Activated CD4-positive, alpha-beta memory T cell treated with anti-CD3 and anti-CD28 coated beads for 36 hours (primary cell): ENCODE measurements at regions not wholly inside any gene's neighbourhood (a gene's known extent, or its start where the extent isn't known, plus 50 kb on each side); places are given as distances from the start of the nearest gene placed in this dataset.

ENCODE experiments used
- CTCF ChIA-PET: fragments of 350-600 bp; sonication (Branson Sonifier 250); formaldehyde crosslinking; loops from one replicate; lab custom pipeline; 2021; ENCODE audit warnings: antibody characterized with exemption, inconsistent platforms; lab: Charles Lee
- POLR2A ChIA-PET: fragments of 350-600 bp; sonication (Branson Sonifier 250); formaldehyde crosslinking; loops from one replicate; lab custom pipeline; 2021; ENCODE audit warnings: antibody characterized with exemption; lab: Charles Lee
- DNase-seq: peaks from one replicate; pipeline ENCODE4 v3.0.0-alpha.2; 2020
- H3K27ac Mint-ChIP-seq: one replicate; pipeline ENCODE4 v1.8.0; 2021; ENCODE audit warnings: mixed read lengths
- H3K27me3 Mint-ChIP-seq: one replicate; pipeline ENCODE4 v1.8.0; 2021; ENCODE audit warnings: mixed read lengths
- H3K36me3 Mint-ChIP-seq: one replicate; pipeline ENCODE4 v1.8.0; 2021; ENCODE audit warnings: mixed read lengths
- H3K4me1 Mint-ChIP-seq: one replicate; pipeline ENCODE4 v1.8.0; 2021; ENCODE audit warnings: low read depth, mixed read lengths
- H3K4me3 Mint-ChIP-seq: one replicate; pipeline ENCODE4 v1.8.0; 2021; ENCODE audit warnings: mild to moderate bottlenecking, mixed read lengths
- H3K9me3 Mint-ChIP-seq: one replicate; pipeline ENCODE4 v1.8.0; 2021; ENCODE audit warnings: mixed read lengths
- intact Hi-C: fragments of 100-400 bp; cut with micrococcal nuclease; formaldehyde crosslinking; loops from one replicate; pipeline ENCODE4 v1.15.1; 2023

DNA sequence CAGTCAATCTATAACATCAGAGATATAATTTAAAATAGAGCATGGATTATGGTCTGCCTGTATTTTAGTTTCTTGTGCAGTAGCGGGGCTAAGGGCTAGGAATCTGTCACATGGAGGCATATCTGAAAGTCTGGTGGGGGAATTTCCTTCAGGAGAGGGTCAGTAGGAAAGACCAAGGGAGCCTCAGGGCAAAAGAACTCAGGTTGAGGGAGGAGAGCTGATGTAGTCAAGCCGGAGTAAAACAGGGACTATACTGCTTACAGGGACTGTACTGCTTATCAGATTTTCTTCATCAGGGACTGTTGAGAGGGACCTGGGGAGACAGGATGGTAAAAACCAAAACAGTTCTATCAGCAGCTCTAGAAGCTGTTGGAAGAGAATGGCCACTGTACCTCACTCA is 82.0 kb upstream of the CPM start:
- Mint-ChIP-seq H3K36me3 (no peaks in the 10 kb centered on the region), H3K4me3 (no peak overlapping the region), H3K9me3 (no peaks in the 10 kb centered on the region), H3K27ac (no peak overlapping the region), H3K4me1 (no peaks in the 10 kb centered on the region), H3K27me3 (peaks cover 6% of the 10 kb centered on the region)
- intact Hi-C loops = no loop called here
- CTCF ChIA-PET = interaction anchor here (1.1 kb wide), 1 partner anchor 8 kb away, joined by 4 read pairs; no protein-coding TSS in a partner anchor
- DNase-seq = no peak
- POLR2A ChIA-PET = no interaction called here

DNA sequence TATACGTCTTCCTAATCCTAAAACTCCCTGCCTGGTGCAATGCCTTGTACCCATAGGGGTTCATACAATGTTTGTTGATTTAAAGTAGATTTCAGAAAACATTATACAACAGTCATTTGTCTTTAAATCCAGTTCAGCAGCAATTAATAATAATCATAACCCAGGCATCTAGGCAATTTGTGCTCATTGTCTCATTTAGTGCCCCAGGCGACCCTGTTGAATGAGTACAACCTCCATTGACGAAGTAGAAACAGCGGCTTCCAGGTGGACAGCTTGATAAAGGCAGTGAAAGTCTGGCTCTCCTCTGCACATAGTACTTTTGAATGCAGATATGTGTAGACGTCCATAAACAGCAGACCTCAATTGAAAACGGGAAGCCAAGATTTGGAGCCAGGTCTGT is 82.9 kb upstream of the CPM start:
- Mint-ChIP-seq H3K27me3 (peaks cover 7% of the 10 kb centered on the region), H3K9me3 (no peaks in the 10 kb centered on the region), H3K4me1 (no peaks in the 10 kb centered on the region), H3K4me3 (no peak overlapping the region), H3K36me3 (no peaks in the 10 kb centered on the region), H3K27ac (no peak overlapping the region)
- intact Hi-C loops = no loop called here
- DNase-seq = no peak
- CTCF ChIA-PET = interaction anchor here (1.1 to 1.5 kb wide), 2 partner anchors 8 to 54 kb away, joined by 4 to 5 read pairs; no protein-coding TSS in a partner anchor
- POLR2A ChIA-PET = no interaction called here

DNA sequence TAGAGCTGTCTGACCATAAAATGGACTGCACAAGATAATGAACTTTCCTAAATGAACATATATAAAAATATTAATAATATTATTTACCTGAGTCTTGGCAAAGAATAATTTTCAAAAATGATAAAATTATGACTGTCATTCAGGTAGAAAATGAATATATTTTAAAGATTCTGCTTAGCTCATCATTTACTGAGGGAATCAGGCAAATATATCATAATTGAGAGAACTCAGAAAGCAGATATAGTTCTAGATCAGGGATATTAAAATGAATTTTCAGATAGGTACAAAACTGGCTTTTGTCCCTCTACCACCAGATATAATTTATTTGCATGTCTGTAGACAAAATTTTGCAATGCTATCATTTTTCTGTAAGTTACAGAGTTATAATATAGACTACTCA is 86.1 kb upstream of the CPM start:
- Mint-ChIP-seq H3K9me3 (no peaks in the 10 kb centered on the region), H3K36me3 (no peaks in the 10 kb centered on the region), H3K4me1 (no peaks in the 10 kb centered on the region), H3K4me3 (no peak overlapping the region), H3K27ac (no peak overlapping the region), H3K27me3 (peaks cover 5% of the 10 kb centered on the region)
- intact Hi-C loops = no loop called here
- ChIA-PET POLR2A (no interaction called here), CTCF (no interaction called here)
- DNase-seq = no peak

DNA sequence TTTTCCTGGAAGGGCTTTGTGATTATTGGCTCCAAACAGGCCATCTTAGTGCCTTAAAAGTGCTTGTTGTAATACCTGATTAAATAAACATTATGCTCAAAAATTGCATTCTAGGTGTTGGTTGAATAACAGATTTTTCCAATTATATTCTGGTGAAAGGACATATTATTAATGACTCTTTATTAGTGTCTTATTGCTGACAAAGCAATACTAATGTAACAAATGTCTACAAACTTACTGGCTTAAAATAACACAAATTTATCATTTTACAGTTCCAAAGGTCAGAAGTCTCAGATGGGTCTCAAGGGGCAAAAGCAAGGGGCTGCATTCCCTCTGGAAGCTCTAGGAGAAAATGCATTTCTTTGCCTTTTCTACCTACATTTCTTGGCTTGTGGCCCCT is 86.9 kb upstream of the CPM start:
- H3K4me1 Mint-ChIP-seq = no peaks in the 10 kb centered on the region

DNA sequence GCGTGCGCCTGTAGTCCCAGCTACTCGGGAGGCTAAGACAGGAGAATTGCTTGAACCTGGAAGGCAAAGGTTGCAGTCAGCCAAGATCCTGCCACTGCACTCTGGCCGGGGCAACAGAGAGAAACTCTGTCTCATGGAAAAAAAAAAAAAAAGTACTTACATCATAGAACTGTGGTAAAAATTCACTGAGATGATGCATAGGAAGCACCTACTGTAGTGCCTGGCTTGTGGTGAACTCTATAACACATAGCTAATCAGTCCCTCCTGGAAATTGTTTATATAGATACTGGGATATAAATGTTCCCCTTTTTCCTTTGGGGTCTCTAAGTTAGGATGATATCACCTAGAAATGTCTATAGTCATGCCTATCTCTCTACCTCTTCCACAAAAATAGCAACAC is 89.7 kb upstream of the CPM start:
- H3K4me1 Mint-ChIP-seq = no peaks in the 10 kb centered on the region
- peaks cover 7% of the 10 kb centered on the region for H3K27me3 Mint-ChIP-seq
- no peak overlapping the region for H3K4me3 Mint-ChIP-seq
- H3K9me3 Mint-ChIP-seq = no peaks in the 10 kb centered on the region
- ChIA-PET POLR2A (no interaction called here), CTCF (no interaction called here)
- no peaks in the 10 kb centered on the region for H3K36me3 Mint-ChIP-seq
- DNase-seq = no peak
- intact Hi-C loops = no loop called here
- H3K27ac Mint-ChIP-seq = no peak overlapping the region

More for the DNA sequence above, 86.9 kb upstream of the CPM start:
- DNase-seq = no peak
- Mint-ChIP-seq H3K9me3 (no peaks in the 10 kb centered on the region), H3K27me3 (peaks cover 5% of the 10 kb centered on the region), H3K27ac (no peak overlapping the region), H3K36me3 (no peaks in the 10 kb centered on the region), H3K4me3 (no peak overlapping the region)
- intact Hi-C loops = no loop called here
- ChIA-PET CTCF (no interaction called here), POLR2A (no interaction called here)

DNA sequence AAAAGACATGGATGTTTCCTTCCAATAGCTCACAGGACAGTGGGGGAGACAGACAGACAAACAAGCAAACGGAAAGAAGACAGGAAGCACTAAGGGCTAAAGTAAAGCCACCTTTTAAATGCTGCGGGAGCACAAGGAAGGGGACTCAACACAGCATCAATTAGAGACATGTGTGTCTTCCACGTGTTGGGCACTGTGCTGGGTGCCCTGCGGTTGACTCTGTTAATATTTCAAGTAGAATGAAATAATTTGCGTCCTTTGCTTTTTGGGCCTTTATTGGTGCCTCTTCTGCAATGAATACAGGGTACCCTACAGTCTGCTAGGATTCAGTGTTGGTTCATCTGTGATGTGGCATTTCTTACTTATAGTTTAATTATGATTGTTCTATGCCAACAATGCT is 90.9 kb upstream of the CPM start:
- POLR2A ChIA-PET = no interaction called here
- no peaks in the 10 kb centered on the region for H3K9me3 Mint-ChIP-seq
- no peaks in the 10 kb centered on the region for H3K4me1 Mint-ChIP-seq
- H3K27ac Mint-ChIP-seq = no peak overlapping the region
- H3K36me3 Mint-ChIP-seq = no peaks in the 10 kb centered on the region
- DNase-seq = no peak
- intact Hi-C loops = no loop called here
- H3K4me3 Mint-ChIP-seq = no peak overlapping the region
- peaks cover 7% of the 10 kb centered on the region for H3K27me3 Mint-ChIP-seq
- CTCF ChIA-PET = interaction anchor here (0.9 kb wide), 1 partner anchor 9 kb away, joined by 4 read pairs; no protein-coding TSS in a partner anchor

DNA sequence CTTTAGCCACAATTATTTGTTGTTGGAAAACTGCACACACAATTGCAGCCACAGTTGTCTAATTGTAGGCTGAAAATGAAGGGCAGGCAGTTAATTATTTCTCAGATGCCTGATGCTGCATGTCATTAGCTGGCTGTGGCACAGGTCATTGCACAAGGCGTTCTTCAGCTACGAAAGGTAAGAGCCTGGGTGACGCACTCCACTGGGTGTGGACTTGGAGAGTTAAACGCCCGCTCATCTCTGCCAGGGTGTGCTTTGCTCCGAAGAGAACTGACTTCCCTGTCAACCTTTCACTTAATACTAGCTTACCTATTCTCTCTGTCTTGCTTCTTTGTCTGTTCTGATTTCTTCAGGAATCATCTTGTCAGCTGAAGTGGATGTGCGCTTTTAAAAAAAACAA is 91.4 kb upstream of the CPM start:
- Mint-ChIP-seq H3K9me3 (no peaks in the 10 kb centered on the region), H3K4me1 (no peaks in the 10 kb centered on the region), H3K36me3 (no peaks in the 10 kb centered on the region), H3K27ac (no peak overlapping the region), H3K27me3 (peaks cover 7% of the 10 kb centered on the region), H3K4me3 (no peak overlapping the region)
- ChIA-PET CTCF (no interaction called here), POLR2A (no interaction called here)
- intact Hi-C loops = no loop called here
- DNase-seq = no peak

DNA sequence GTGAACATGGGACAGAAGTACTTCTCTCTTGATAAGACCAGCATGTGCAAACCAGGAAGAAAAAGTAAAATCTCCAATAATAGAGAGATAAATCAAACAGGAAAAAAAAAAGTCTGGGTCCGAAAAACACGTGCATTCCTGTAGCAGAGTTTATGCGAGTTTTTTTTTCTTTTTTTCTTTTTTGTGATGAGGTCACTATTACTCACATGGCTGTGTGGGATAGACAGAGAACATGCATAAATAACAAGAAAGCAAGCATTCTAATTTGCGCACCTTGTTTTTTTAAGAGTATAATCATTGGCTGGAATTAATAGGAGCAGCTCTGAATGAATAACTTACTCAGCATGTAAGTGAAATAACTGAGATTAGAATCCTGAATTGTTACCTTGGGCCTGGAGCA is 91.9 kb upstream of the CPM start:
- CTCF ChIA-PET = no interaction called here
- POLR2A ChIA-PET = no interaction called here
- H3K9me3 Mint-ChIP-seq = no peaks in the 10 kb centered on the region

DNA sequence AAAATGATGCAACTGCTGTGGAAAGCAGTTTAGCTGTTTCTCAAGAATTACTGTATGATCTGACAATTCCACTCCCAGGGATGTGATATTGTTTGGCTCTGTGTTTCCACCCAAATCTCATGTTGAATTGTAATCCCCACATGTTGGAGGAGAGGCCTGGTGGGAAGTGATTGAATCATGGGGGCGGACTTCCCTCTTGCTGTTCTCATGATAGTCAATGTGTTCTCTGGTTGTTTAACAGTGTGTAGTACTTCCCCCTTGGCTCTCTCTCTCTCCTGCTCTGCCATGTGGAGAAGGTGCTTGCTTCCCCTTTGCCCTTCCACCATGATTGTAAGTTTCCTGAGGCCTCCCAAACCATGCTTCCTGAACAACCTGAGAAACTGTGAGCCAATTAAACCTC is 93.4 kb upstream of the CPM start:
- intact Hi-C loops = no loop called here
- H3K27me3 Mint-ChIP-seq = peaks cover 3% of the 10 kb centered on the region
- CTCF ChIA-PET = no interaction called here
- H3K4me3 Mint-ChIP-seq = no peak overlapping the region
- no peaks in the 10 kb centered on the region for H3K36me3 Mint-ChIP-seq
- no peaks in the 10 kb centered on the region for H3K4me1 Mint-ChIP-seq
- no peaks in the 10 kb centered on the region for H3K9me3 Mint-ChIP-seq
- H3K27ac Mint-ChIP-seq = no peak overlapping the region
- no peak for DNase-seq
- POLR2A ChIA-PET = no interaction called here

More for the DNA sequence above, 91.9 kb upstream of the CPM start:
- H3K4me1 Mint-ChIP-seq = no peaks in the 10 kb centered on the region
- no peak overlapping the region for H3K4me3 Mint-ChIP-seq
- intact Hi-C loops = no loop called here
- H3K27me3 Mint-ChIP-seq = peaks cover 7% of the 10 kb centered on the region
- no peak for DNase-seq
- H3K36me3 Mint-ChIP-seq = no peaks in the 10 kb centered on the region
- H3K27ac Mint-ChIP-seq = no peak overlapping the region

DNA sequence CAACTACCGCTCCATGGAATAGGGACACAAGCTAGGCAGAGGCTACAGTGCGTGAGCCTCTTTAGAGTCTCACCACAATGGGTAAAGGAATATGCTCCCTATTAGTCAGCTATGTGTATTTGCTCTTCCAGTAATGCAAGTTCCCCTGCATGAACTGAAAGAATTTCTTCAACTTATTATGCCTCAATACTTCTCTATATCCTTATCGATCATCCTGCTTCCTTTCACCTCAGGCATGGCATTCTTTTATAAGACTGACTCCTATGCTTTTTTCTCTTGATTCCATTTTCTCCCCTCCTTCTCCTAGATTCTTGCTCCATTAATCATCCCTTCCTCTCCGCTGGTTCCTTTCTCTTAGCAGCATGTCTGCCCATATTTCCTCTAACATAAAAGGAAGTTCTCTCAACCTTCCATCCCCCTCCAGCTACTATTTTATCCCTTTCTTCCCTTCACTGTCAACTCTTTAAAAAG is 94.5 kb upstream of the CPM start:
- ChIA-PET POLR2A (no interaction called here), CTCF (no interaction called here)
- Mint-ChIP-seq H3K27me3 (peaks cover 3% of the 10 kb centered on the region), H3K9me3 (no peaks in the 10 kb centered on the region), H3K4me3 (no peak overlapping the region), H3K4me1 (no peaks in the 10 kb centered on the region), H3K27ac (no peak overlapping the region), H3K36me3 (no peaks in the 10 kb centered on the region)
- DNase-seq = no peak
- intact Hi-C loops = no loop called here

DNA sequence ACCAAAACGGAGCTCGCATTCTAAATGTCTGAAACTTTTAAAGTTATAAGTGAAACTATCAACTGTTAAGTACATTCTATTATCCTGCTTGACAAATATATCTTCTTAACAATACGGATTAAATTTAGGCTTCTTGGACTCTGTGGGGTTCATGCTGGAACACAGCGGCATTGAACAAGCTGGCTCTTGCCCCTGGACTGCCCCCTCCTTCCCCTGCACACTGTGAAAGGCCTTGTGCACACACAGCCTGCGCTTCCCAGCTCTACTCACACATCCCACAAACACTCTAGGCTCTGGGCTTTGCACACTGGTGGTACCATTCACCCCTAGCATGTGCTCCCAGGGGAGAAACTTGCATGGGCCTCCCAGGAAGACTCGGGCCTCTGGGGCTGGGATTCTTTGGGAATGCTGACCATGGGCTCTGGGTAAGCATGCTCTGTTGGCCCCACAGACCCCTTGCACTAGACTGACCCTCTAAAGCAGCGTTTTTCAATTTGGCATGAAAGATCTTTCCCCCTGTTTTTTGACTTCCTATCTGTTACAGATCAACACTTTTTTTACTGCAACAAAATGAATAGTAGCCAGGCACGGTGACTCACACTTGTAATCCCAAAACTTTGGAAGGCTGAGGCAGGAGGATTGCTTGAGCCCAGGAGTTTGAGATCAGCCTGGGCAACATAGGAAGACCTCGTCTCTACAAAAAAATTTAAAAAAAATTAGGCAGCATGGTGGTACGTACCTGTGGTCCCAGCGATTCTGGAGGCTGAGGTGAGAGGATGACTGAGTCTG is 96.2 kb upstream of the CPM start:
- intact Hi-C loops = no loop called here
- DNase-seq = no peak
- Mint-ChIP-seq H3K9me3 (no peaks in the 10 kb centered on the region), H3K4me1 (no peaks in the 10 kb centered on the region), H3K4me3 (no peak overlapping the region), H3K36me3 (no peaks in the 10 kb centered on the region), H3K27me3 (peaks cover 3% of the 10 kb centered on the region), H3K27ac (no peak overlapping the region)
- ChIA-PET POLR2A (no interaction called here), CTCF (no interaction called here)

DNA sequence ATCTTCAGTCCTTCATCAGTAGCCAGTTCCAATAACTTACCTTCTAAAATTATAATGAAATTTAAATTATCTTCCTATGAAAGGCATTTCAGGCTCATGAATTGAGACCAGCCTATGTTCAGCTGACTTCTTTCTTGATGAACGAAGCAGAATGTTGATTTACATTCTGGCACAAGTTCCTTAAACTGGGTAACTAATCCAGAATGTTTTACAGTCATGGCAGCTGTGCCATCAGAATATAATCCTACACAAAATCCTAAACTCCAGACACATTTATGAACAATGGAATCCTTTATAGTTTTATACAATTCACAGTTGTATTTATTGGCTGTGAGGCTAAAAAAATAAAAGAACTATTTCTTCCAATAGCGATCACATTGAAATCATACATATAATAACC is 97.3 kb upstream of the CPM start:
- Mint-ChIP-seq H3K27me3 (peaks cover 3% of the 10 kb centered on the region), H3K27ac (no peak overlapping the region), H3K4me1 (no peaks in the 10 kb centered on the region), H3K4me3 (no peak overlapping the region), H3K36me3 (no peaks in the 10 kb centered on the region), H3K9me3 (no peaks in the 10 kb centered on the region)
- POLR2A ChIA-PET = no interaction called here
- no peak for DNase-seq
- intact Hi-C loops = no loop called here
- CTCF ChIA-PET = no interaction called here

DNA sequence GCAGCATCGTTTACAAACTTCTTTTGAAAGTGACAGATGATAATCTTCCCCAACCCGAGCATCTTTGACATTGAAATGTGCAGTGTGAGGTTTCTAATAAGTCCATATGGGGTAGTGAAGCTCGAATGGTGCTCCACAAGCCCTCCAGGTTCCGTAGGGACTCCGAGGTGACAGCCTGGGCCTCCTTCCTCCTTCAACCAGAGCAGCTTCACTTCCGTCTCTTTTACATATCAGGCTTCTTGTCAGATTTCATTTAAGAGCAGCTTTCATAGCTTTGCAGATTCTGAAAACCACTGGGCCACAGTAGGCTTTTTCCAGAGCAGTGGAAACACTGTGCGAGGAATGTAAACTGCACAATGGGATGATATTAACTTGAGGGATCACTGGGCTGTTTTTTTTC is 103.6 kb upstream of the CPM start:
- ChIA-PET POLR2A (no interaction called here), CTCF (interaction anchor here (0.8 kb wide), 1 partner anchor 216 kb away, joined by 3 read pairs; no protein-coding TSS in a partner anchor)
- no peaks in the 10 kb centered on the region for H3K36me3 Mint-ChIP-seq
- no peak for DNase-seq
- H3K27ac Mint-ChIP-seq = no peak overlapping the region
- no peak overlapping the region for H3K4me3 Mint-ChIP-seq
- peaks cover 5% of the 10 kb centered on the region for H3K27me3 Mint-ChIP-seq
- no peaks in the 10 kb centered on the region for H3K9me3 Mint-ChIP-seq
- intact Hi-C loops = no loop called here
- no peaks in the 10 kb centered on the region for H3K4me1 Mint-ChIP-seq
